Activated T-cell treated with anti-CD3 and anti-CD28 coated beads for 24 hours (primary cell): ENCODE measurements at regions not wholly inside any gene's neighbourhood (a gene's known extent, or its start where the extent isn't known, plus 50 kb on each side); places are given as distances from the start of the nearest gene placed in this dataset.
"Not testable (repeated sequence)": the region's sequence is repeated elsewhere in the genome, so short reads cannot be mapped to it uniquely, and the experiment has no call there.

Experiments used
- DNase-seq: peaks from one replicate; pipeline ENCODE4 v3.0.0-alpha.2; 2020; ENCODE audit warnings: low read depth

- not testable (repeated sequence) for DNase-seq
These were observed 174.4 kb downstream of the TRIM43 start for GRCh38 chr2:95765925-95766910.

- DNase-seq, result not testable (repeated sequence)
These were observed 175.7 kb downstream of the TRIM43 start for GRCh38 chr2:95767531-95767930.

GRCh38 chr2:95767950-95768349, 176.1 kb downstream of the TRIM43 start:
- not testable (repeated sequence) for DNase-seq

GRCh38 chr2:95769256-95769655, 177.5 kb downstream of the TRIM43 start:
- DNase-seq, result not testable (repeated sequence)

- DNase-seq, result not testable (repeated sequence)
These were observed 178.9 kb downstream of the TRIM43 start for GRCh38 chr2:95770726-95771125.

- DNase-seq, result not testable (repeated sequence)
These were observed 182.8 kb downstream of the TRIM43 start for GRCh38 chr2:95774322-95775192.

- not testable (repeated sequence) for DNase-seq
These were observed 183.4 kb downstream of the TRIM43 start for GRCh38 chr2:95775193-95775531.
